ENCODE measurements at regions not wholly inside any gene's neighbourhood (a gene's known extent, or its start where the extent isn't known, plus 50 kb on each side); places are given as distances from the start of the nearest gene placed in this dataset.

DNA sequence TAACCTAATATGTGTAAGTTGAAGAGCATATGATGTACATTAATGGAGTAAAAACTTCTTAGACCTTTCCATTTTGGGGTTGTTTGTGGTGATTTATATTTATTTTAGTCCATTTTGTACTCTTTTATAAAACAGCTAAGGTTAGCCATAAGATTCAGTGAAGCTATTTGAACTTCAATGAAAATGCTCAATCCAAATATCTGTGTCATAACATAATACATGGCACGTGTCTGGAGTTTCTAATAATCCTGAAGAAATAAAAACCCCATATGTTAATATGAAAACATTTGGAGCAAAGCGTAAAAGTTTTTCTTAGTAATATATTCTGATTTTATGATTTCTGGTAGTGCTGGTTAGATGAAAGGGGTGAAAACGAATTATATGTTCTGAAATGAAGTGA, 1729.7 kb downstream of the PCDH9 start:
- TF ChIP-seq CTCF (IDR thresholded peaks at IDR 0.05) (no peak), POLR2A (IDR thresholded peaks at IDR 0.05) (no peak), POLR2AphosphoS5 (IDR thresholded peaks at IDR 0.05) (no peak)

All from prostate gland (tissue), 2 donors.